Epithelial cell of prostate (primary cell): ENCODE measurements at regions not wholly inside any gene's neighbourhood (a gene's known extent, or its start where the extent isn't known, plus 50 kb on each side); places are given as distances from the start of the nearest gene placed in this dataset.
A peak's percentile ranks its signal among the peaks of the same experiment; 100 is the strongest.
"Not testable (repeated sequence)": the region's sequence is repeated elsewhere in the genome, so short reads cannot be mapped to it uniquely, and the experiment has no call there.

Source experiments
- DNase-seq: peaks from one replicate; pipeline ENCODE4 v3.0.0-alpha.2; 2011; ENCODE audit warnings: low read depth, low spot score
- H3K27ac ChIP-seq: fragments of 450-650 bp; 2 replicates; pipeline ENCODE4 v1.5.1; 2017; ENCODE audit warnings: mild to moderate bottlenecking

GRCh38 chr14:37830271-37830670 lies 234.8 kb downstream of the TTC6 start:
- DNase-seq, result no peak
- H3K27ac ChIP-seq, result no peak overlapping the region

GRCh38 chr14:37834275-37834674 lies 238.8 kb downstream of the TTC6 start:
- DNase-seq, result no peak

GRCh38 chr14:37838778-37839177 lies 243.3 kb downstream of the TTC6 start:
- not testable (repeated sequence) for H3K27ac ChIP-seq, DNase-seq

More at GRCh38 chr14:37834275-37834674, 238.8 kb downstream of the TTC6 start:
- no peak overlapping the region for H3K27ac ChIP-seq

- not testable (repeated sequence) for H3K27ac ChIP-seq, DNase-seq
Measured at GRCh38 chr14:37841039-37841438, 245.6 kb downstream of the TTC6 start.

- H3K27ac ChIP-seq, result no peak overlapping the region
- no peak for DNase-seq
Measured at GRCh38 chr14:37842106-37842505, 246.7 kb downstream of the TTC6 start.

GRCh38 chr14:37843954-37844607 lies 248.7 kb downstream of the TTC6 start:
- DNase-seq, result no peak
- no peak overlapping the region for H3K27ac ChIP-seq

- H3K27ac ChIP-seq, result no peak overlapping the region
- no peak for DNase-seq
Measured at GRCh38 chr14:37844614-37845013, 249.2 kb downstream of the TTC6 start.

GRCh38 chr14:37848985-37849621 lies 253.7 kb downstream of the TTC6 start:
- no peak for DNase-seq

GRCh38 chr14:37851054-37851453 lies 255.6 kb downstream of the TTC6 start:
- H3K27ac ChIP-seq, result no peak overlapping the region
- no peak for DNase-seq

More at GRCh38 chr14:37848985-37849621, 253.7 kb downstream of the TTC6 start:
- no peak overlapping the region for H3K27ac ChIP-seq

GRCh38 chr14:37855871-37856270 lies 260.4 kb downstream of the TTC6 start:
- no peak for DNase-seq
- no peak overlapping the region for H3K27ac ChIP-seq

- no peak overlapping the region for H3K27ac ChIP-seq
- DNase-seq, result no peak
Measured at GRCh38 chr14:37857774-37858266, 262.4 kb downstream of the TTC6 start.

- H3K27ac ChIP-seq, result no peak overlapping the region
- DNase-seq, result no peak
Measured at GRCh38 chr14:37858733-37859132, 263.3 kb downstream of the TTC6 start.

GRCh38 chr14:37859177-37859576 lies 263.7 kb downstream of the TTC6 start:
- H3K27ac ChIP-seq, result no peak overlapping the region

GRCh38 chr14:37862263-37862662 lies 266.8 kb downstream of the TTC6 start:
- DNase-seq, result no peak
- H3K27ac ChIP-seq, result no peak overlapping the region

More at GRCh38 chr14:37859177-37859576, 263.7 kb downstream of the TTC6 start:
- no peak for DNase-seq

- no peak overlapping the region for H3K27ac ChIP-seq
- no peak for DNase-seq
Measured at GRCh38 chr14:37864128-37864527, 268.7 kb downstream of the TTC6 start.

GRCh38 chr14:37864861-37865718 lies 269.7 kb downstream of the TTC6 start:
- peak; percentile 29 for DNase-seq

GRCh38 chr14:37865719-37866549 lies 270.5 kb downstream of the TTC6 start:
- no peak for DNase-seq
- H3K27ac ChIP-seq, result no peak overlapping the region

More at GRCh38 chr14:37864861-37865718, 269.7 kb downstream of the TTC6 start:
- no peak overlapping the region for H3K27ac ChIP-seq

GRCh38 chr14:37869633-37870032 lies 274.2 kb downstream of the TTC6 start:
- H3K27ac ChIP-seq, result peak overlapping the region; percentile 66
- DNase-seq, result no peak

GRCh38 chr14:37870170-37870569 lies 274.7 kb downstream of the TTC6 start:
- DNase-seq, result no peak
- peak overlapping the region; percentile 66 for H3K27ac ChIP-seq
